ENCODE measurements at regions not wholly inside any gene's neighbourhood (a gene's known extent, or its start where the extent isn't known, plus 50 kb on each side); places are given as distances from the start of the nearest gene placed in this dataset.

- no peak overlapping the region for H3K18ac ChIP-seq (ENCODE audit: insufficient read length, low read depth, low read length)
- no peaks in the 10 kb centered on the region; the same call in 1 of the 2 replicates for H3K27me3 Mint-ChIP-seq (ENCODE audit: low read depth)
- TF ChIP-seq, protein P1, sequence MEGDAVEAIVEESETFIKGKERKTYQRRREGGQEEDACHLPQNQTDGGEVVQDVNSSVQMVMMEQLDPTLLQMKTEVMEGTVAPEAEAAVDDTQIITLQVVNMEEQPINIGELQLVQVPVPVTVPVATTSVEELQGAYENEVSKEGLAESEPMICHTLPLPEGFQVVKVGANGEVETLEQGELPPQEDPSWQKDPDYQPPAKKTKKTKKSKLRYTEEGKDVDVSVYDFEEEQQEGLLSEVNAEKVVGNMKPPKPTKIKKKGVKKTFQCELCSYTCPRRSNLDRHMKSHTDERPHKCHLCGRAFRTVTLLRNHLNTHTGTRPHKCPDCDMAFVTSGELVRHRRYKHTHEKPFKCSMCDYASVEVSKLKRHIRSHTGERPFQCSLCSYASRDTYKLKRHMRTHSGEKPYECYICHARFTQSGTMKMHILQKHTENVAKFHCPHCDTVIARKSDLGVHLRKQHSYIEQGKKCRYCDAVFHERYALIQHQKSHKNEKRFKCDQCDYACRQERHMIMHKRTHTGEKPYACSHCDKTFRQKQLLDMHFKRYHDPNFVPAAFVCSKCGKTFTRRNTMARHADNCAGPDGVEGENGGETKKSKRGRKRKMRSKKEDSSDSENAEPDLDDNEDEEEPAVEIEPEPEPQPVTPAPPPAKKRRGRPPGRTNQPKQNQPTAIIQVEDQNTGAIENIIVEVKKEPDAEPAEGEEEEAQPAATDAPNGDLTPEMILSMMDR (conservative IDR thresholded peaks at IDR 0.05): no peak
Measured at GRCh38 chr9:108599571-108599970, 256.2 kb downstream of the ACTL7B start.

More at GRCh38 chr9:108599571-108599970, 256.2 kb downstream of the ACTL7B start:
- Histone ChIP-seq H4K8ac (replicated peaks; ENCODE audit: insufficient read length, low read depth, low read length) (no peak overlapping the region), H4K20me1 (ENCODE audit: control insufficient read depth, insufficient read depth, insufficient read length) (no peaks in the 10 kb centered on the region), H3T11ph (ENCODE audit: low read length) (no peak overlapping the region), H2BK15ac (ENCODE audit: low read depth, low read length) (no peak overlapping the region), H4K91ac (ENCODE audit: insufficient read length, low read depth, low read length) (no peak overlapping the region), H3K27me3 (ENCODE audit: insufficient read depth, low read length) (no peaks in the 10 kb centered on the region), H4K5ac (ENCODE audit: insufficient read length, low read depth, low read length) (no peak overlapping the region), H3K23me2 (ENCODE audit: insufficient read length, low read depth, low read length, poor library complexity, severe bottlenecking) (no peaks in the 10 kb centered on the region), H3K56ac (ENCODE audit: insufficient read length, low read depth, low read length) (no peak overlapping the region), H3K9me3 (ENCODE audit: control insufficient read depth, low read depth, low read length) (no peaks in the 10 kb centered on the region), H3K27ac (ENCODE audit: insufficient read length, low read depth, low read length) (no peak overlapping the region), H3K79me1 (ENCODE audit: insufficient read depth, low read depth, low read length, poor library complexity, severe bottlenecking) (no peaks in the 10 kb centered on the region), H3K4ac (ENCODE audit: low read depth, low read length) (no peak overlapping the region), H3K4me2 (ENCODE audit: insufficient read depth, insufficient read length, low read length) (no peak overlapping the region), H2BK5ac (ENCODE audit: insufficient read length, low read length) (no peak overlapping the region), H2BK120ac (ENCODE audit: low read depth, low read length, poor library complexity, severe bottlenecking) (no peak overlapping the region), H2AFZ (ENCODE audit: low read length) (no peak overlapping the region), H3K4me1 (ENCODE audit: insufficient read depth, low read length) (no peaks in the 10 kb centered on the region), H3K9ac (ENCODE audit: extremely low read depth, insufficient read length, low read length) (no peak overlapping the region), H2AK5ac (ENCODE audit: insufficient read length, low read length) (no peak overlapping the region), H3K14ac (ENCODE audit: insufficient read depth, low read length) (no peak overlapping the region), H2BK12ac (ENCODE audit: insufficient read length, low read depth, low read length) (no peak overlapping the region), H3K23ac (ENCODE audit: insufficient read length, low read depth, low read length) (no peak overlapping the region), H3K79me2 (ENCODE audit: insufficient read depth, low read length) (no peaks in the 10 kb centered on the region), H2BK20ac (ENCODE audit: low read depth, low read length, poor library complexity, severe bottlenecking) (no peak overlapping the region)
- Mint-ChIP-seq H3K9me3 (no peaks in the 10 kb centered on the region), H3K4me3 (no peak overlapping the region), H3K27ac (no peak overlapping the region), H3K4me1 (peaks cover 15 to 26% of the 10 kb centered on the region in 2 experiments), H3K36me3 (ENCODE audit: insufficient read depth in 1 of 3, low read depth in 3 of 3) (no peaks in the 10 kb centered on the region)
- DNase-seq: no peak
- WGBS (ENCODE audit: extremely low coverage, insufficient read length, low lambda C conversion rate): no CpG with 5 or more reads among the region's 1 CpG
